ENCODE measurements at regions not wholly inside any gene's neighbourhood (a gene's known extent, or its start where the extent isn't known, plus 50 kb on each side); places are given as distances from the start of the nearest gene placed in this dataset.

DNA sequence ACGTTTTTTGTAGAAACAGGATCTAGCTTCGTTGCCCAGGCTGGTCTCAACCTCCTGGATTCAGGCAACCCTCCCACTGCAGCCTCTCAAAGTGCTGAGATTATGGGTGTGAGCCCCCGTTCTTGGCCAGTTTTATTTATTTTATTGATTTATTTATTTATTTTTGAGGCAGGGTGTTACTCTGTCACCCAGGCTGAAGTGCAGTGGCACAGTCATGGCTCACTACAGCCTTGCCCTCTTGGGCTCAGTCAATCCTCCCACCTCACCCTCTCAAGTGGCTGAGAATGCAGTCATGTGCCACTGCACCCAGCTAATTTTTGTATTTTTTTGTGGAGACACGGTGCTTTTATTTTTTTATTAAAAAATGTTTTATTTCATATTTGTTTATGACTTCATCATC lies 79.9 kb upstream of the ATF7IP2 start (continued):
- TF ChIP-seq ZNF529 (tag by site-specific recombination; IDR thresholded peaks at IDR 0.05; ENCODE audit: insufficient replicate concordance), result no peak
- TF ChIP-seq, protein P1, sequence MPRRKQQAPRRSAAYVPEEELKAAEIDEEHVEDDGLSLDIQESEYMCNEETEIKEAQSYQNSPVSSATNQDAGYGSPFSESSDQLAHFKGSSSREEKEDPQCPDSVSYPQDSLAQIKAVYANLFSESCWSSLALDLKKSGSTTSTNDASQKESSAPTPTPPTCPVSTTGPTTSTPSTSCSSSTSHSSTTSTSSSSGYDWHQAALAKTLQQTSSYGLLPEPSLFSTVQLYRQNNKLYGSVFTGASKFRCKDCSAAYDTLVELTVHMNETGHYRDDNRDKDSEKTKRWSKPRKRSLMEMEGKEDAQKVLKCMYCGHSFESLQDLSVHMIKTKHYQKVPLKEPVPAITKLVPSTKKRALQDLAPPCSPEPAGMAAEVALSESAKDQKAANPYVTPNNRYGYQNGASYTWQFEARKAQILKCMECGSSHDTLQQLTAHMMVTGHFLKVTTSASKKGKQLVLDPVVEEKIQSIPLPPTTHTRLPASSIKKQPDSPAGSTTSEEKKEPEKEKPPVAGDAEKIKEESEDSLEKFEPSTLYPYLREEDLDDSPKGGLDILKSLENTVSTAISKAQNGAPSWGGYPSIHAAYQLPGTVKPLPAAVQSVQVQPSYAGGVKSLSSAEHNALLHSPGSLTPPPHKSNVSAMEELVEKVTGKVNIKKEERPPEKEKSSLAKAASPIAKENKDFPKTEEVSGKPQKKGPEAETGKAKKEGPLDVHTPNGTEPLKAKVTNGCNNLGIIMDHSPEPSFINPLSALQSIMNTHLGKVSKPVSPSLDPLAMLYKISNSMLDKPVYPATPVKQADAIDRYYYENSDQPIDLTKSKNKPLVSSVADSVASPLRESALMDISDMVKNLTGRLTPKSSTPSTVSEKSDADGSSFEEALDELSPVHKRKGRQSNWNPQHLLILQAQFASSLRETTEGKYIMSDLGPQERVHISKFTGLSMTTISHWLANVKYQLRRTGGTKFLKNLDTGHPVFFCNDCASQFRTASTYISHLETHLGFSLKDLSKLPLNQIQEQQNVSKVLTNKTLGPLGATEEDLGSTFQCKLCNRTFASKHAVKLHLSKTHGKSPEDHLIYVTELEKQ (tag by site-specific recombination; IDR thresholded peaks at IDR 0.05; ENCODE audit: borderline replicate concordance), result no peak
- TF ChIP-seq ZNF707 (tag by site-specific recombination; IDR thresholded peaks at IDR 0.05), result no peak
- no peak for TF ChIP-seq ZNF510 (tag by site-specific recombination; IDR thresholded peaks at IDR 0.05; ENCODE audit: insufficient replicate concordance)

DNA sequence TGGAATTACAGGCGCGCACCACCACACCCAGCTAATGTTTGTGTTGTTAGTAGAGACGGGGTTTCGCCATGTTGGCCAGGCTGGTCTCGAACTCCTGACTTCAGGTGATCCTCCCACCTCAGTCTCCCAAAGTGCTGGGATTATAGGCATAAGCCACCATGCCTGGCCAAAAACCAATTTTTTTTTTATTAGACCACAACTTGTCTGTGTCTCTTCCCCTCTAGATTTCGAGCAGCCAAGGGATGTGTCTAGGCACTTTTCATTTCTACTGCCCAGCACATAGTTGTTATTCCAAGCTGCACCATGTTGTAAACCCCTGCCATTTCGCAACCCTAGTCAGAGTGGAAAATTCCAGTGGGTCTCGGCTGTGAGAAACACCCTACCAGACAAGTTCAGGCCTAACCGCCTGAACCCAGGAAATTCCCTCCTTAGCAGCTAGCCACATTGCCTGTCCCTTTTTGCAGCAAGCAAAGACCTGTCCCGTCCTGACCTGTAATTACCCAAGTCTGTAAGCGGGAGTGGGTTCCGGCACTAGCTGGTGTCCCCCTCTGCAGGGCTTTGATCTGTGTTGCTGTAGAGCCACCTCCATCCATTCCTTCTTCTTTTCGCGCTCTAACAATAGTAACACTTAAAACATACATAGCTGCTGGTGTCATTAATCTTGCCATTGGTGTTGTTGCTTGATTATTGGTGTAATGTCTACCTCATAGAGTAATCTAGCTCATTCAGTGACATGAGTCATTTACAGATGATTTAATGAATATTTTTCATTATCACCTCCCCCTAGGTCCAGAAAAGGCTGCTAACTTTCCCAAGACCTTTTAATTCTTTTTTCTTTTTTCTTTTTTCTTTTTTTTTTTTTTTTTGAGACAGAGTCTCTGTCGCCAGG lies 77.3 kb upstream of the ATF7IP2 start:
- Histone ChIP-seq H3K4me1 (ENCODE audit: control insufficient read depth, insufficient read depth, low read length) (no peaks in the 10 kb centered on the region), H3K9me3 (ENCODE audit: control insufficient read depth, insufficient read depth, low read depth, low read length) (no peaks in the 10 kb centered on the region), H3K27ac (ENCODE audit: extremely low read depth, low read depth, low read length) (no peak overlapping the region), H3K36me3 (ENCODE audit: control insufficient read depth in 2 of 2, insufficient read depth in 1 of 2, low read length in 2 of 2) (no peaks in the 10 kb centered on the region), H3K4me3 (ENCODE audit: low read depth, low read length) (no peak overlapping the region)
- ChIA-PET CTCF (interaction anchor here (0.9 to 1.7 kb wide), 2 partner anchors 113 to 206 kb away, joined by 3 to 15 read pairs; no protein-coding TSS in a partner anchor), POLR2A (interaction anchor here (0.6 kb wide), 1 partner anchor 1535 kb away, joined by 4 read pairs; no protein-coding TSS in a partner anchor)
- no peak for TF ChIP-seq ZNF24 (tag by site-specific recombination; IDR thresholded peaks at IDR 0.05)

DNA sequence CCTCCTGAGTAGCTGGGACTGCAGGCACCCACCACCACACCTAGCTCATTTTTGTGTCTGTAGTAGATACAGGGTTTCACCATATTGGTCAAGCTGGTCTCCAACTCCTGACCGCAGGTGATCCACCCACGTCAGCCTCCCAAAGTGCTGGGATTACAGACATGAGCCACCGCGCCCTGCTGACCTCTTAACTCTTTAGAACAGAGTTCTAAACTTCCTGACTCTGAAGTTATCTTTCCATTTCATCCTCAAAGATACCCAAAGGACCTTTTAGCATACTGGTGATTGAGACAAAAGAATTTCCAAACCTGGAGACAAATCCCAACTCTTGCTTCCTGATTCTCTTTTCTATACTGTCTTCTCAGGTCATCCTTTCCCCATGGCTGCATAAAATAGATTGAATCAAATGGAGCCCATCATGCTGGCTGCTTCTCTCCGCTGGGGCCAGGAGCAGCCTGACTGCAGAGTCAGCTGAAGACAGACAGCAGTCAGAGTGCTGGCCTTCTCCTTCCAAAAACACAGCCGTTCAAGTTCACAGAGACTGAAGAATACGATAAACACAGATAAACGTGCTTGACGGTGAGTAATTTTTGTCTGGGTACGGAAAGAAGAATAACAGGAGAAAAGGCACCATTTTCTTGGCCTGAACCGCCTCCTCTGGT lies 76.5 kb upstream of the ATF7IP2 start:
- Histone ChIP-seq H3K4me1 (ENCODE audit: control insufficient read depth, insufficient read depth, low read length) (no peaks in the 10 kb centered on the region), H3K36me3 (ENCODE audit: control insufficient read depth in 2 of 2, insufficient read depth in 1 of 2, low read length in 2 of 2) (no peaks in the 10 kb centered on the region), H3K4me3 (ENCODE audit: low read depth, low read length) (no peak overlapping the region), H3K27ac (ENCODE audit: extremely low read depth, low read depth, low read length) (no peak overlapping the region), H3K9me3 (ENCODE audit: control insufficient read depth, insufficient read depth, low read depth, low read length) (no peaks in the 10 kb centered on the region)
- CTCF ChIA-PET, result no interaction called here
- POLR2A ChIA-PET, result no interaction called here
- no peak for TF ChIP-seq ZNF837 (tag by site-specific recombination; IDR thresholded peaks at IDR 0.05)
- TF ChIP-seq, protein P2, sequence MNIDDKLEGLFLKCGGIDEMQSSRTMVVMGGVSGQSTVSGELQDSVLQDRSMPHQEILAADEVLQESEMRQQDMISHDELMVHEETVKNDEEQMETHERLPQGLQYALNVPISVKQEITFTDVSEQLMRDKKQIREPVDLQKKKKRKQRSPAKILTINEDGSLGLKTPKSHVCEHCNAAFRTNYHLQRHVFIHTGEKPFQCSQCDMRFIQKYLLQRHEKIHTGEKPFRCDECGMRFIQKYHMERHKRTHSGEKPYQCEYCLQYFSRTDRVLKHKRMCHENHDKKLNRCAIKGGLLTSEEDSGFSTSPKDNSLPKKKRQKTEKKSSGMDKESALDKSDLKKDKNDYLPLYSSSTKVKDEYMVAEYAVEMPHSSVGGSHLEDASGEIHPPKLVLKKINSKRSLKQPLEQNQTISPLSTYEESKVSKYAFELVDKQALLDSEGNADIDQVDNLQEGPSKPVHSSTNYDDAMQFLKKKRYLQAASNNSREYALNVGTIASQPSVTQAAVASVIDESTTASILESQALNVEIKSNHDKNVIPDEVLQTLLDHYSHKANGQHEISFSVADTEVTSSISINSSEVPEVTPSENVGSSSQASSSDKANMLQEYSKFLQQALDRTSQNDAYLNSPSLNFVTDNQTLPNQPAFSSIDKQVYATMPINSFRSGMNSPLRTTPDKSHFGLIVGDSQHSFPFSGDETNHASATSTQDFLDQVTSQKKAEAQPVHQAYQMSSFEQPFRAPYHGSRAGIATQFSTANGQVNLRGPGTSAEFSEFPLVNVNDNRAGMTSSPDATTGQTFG (tag by site-specific recombination; IDR thresholded peaks at IDR 0.05; ENCODE audit: borderline replicate concordance), result no peak
- TF ChIP-seq ZNF221 (tag by site-specific recombination; IDR thresholded peaks at IDR 0.05; ENCODE audit: borderline replicate concordance), result no peak
- TF ChIP-seq ZNF629 (tag by site-specific recombination; IDR thresholded peaks at IDR 0.05), result no peak
- no peak for TF ChIP-seq SCRT2 (tag by site-specific recombination; IDR thresholded peaks at IDR 0.05)
- no peak for TF ChIP-seq ZNF776 (tag by site-specific recombination; IDR thresholded peaks at IDR 0.05; ENCODE audit: borderline replicate concordance)
- TF ChIP-seq, protein P3, sequence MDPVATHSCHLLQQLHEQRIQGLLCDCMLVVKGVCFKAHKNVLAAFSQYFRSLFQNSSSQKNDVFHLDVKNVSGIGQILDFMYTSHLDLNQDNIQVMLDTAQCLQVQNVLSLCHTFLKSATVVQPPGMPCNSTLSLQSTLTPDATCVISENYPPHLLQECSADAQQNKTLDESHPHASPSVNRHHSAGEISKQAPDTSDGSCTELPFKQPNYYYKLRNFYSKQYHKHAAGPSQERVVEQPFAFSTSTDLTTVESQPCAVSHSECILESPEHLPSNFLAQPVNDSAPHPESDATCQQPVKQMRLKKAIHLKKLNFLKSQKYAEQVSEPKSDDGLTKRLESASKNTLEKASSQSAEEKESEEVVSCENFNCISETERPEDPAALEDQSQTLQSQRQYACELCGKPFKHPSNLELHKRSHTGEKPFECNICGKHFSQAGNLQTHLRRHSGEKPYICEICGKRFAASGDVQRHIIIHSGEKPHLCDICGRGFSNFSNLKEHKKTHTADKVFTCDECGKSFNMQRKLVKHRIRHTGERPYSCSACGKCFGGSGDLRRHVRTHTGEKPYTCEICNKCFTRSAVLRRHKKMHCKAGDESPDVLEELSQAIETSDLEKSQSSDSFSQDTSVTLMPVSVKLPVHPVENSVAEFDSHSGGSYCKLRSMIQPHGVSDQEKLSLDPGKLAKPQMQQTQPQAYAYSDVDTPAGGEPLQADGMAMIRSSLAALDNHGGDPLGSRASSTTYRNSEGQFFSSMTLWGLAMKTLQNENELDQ (tag by site-specific recombination; IDR thresholded peaks at IDR 0.05; ENCODE audit: low read depth), result no peak
- no peak for TF ChIP-seq ZNF670 (tag by site-specific recombination; IDR thresholded peaks at IDR 0.05; ENCODE audit: low read depth)
- TF ChIP-seq ZNF701 (tag by site-specific recombination; IDR thresholded peaks at IDR 0.05), result no peak
- TF ChIP-seq OSR2 (tag by site-specific recombination; IDR thresholded peaks at IDR 0.05), result no peak
- no peak for TF ChIP-seq ZNF529 (tag by site-specific recombination; IDR thresholded peaks at IDR 0.05; ENCODE audit: insufficient replicate concordance)
- TF ChIP-seq FEZF1 (tag by site-specific recombination; IDR thresholded peaks at IDR 0.05), result no peak
- TF ChIP-seq, protein P4, sequence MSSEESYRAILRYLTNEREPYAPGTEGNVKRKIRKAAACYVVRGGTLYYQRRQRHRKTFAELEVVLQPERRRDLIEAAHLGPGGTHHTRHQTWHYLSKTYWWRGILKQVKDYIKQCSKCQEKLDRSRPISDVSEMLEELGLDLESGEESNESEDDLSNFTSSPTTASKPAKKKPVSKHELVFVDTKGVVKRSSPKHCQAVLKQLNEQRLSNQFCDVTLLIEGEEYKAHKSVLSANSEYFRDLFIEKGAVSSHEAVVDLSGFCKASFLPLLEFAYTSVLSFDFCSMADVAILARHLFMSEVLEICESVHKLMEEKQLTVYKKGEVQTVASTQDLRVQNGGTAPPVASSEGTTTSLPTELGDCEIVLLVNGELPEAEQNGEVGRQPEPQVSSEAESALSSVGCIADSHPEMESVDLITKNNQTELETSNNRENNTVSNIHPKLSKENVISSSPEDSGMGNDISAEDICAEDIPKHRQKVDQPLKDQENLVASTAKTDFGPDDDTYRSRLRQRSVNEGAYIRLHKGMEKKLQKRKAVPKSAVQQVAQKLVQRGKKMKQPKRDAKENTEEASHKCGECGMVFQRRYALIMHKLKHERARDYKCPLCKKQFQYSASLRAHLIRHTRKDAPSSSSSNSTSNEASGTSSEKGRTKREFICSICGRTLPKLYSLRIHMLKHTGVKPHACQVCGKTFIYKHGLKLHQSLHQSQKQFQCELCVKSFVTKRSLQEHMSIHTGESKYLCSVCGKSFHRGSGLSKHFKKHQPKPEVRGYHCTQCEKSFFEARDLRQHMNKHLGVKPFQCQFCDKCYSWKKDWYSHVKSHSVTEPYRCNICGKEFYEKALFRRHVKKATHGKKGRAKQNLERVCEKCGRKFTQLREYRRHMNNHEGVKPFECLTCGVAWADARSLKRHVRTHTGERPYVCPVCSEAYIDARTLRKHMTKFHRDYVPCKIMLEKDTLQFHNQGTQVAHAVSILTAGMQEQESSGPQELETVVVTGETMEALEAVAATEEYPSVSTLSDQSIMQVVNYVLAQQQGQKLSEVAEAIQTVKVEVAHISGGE (tag by site-specific recombination; conservative IDR thresholded peaks at IDR 0.05; ENCODE audit: low read depth), result no peak
- no peak for TF ChIP-seq YY1 (tag by site-specific recombination; IDR thresholded peaks at IDR 0.05)
- TF ChIP-seq RBAK (tag by site-specific recombination; IDR thresholded peaks at IDR 0.05), result no peak
